ENCODE measurements at regions not wholly inside any gene's neighbourhood (a gene's known extent, or its start where the extent isn't known, plus 50 kb on each side); places are given as distances from the start of the nearest gene placed in this dataset.

DNA sequence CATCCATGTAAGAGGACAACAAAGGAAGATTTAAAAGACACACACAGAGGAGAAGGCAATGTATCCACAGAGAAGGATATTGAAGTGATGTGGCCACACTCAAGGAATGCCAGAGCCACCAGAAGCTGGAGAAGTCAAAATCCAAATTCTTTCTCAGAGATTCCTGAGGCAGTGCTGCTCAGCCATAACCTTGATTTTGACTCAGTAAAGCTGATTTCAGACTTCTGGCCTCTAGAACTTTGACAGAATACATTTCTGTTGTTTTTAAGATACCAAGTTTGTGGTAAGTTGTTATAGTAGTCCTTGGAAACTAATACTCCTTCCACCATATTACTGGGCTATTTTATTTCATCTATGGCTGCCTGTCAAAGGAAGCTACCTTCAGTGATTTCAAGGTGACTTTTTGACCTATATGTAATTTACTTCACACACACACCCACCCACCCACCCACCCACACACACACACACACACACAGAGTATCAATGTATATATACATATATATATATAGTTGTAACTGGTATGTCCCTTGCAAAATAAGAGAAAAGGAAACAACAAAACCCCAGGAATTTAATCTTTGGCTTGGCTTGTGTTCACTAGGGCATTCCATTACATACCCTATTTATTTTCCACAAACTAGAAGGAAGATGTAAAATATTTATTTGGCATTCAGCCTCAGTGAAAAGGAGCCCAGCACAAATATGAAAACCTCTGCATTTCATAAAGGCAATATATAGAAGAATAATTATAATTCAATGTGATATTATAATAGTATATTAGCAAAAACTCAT is 142.1 kb upstream of the PTGFR start:
- FAIRE-seq (no peak), DNase-seq (ENCODE audit: insufficient read length, low spot score) (no peak)

DNA sequence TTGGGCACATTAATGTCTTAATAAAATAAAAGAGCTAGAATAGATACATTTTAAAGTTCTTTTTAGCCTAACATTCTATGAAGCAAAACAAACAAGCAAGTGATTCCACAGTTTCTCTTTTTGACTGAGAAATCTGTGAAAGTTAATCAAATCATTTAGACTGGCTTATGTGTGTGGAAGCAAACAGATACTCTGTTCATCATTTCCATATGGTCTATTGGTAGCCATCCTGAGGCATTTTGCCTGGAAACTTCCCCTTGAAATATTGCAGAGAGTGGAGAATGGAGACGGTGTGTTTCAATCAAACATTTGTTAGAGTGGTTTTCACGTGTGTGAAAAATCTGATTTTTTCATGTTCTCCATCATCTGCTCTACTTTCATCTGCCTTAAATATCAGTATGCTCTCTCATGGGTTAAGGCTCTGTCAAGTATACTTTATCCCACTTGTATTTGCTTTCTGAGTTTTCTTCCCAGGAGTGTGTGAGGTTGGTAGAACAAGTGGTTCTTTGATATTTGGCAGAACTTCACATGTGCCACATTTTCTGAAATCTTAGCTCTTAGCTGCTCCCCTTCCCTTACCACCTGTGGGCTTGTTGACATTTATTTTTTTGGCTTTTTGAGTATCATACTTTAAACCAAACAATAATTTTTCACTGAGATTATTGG is 139.1 kb upstream of the PTGFR start:
- DNase-seq (ENCODE audit: insufficient read length, low spot score) (no peak), FAIRE-seq (no peak)

DNA sequence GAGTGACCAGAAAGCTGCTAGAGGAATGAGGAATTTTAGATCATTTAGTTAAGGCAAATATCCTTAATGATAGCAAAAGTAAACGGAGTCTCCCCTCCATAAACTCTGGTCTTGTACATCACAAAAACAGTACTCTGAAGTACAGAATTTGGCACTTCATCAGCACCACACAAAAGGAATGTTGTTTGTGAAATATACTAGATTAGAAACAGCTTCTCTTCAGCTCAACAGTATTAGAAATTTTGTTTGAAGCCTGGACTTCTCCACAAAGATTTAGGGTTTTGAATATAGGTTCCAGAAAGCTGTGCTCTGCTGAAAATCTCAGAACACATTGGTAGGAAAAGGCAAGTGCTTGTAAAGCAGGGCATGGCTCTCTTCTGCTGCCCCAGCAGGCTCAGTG is 135.1 kb upstream of the PTGFR start:
- FAIRE-seq, result no peak
- no peak for DNase-seq (ENCODE audit: insufficient read length, low spot score)

DNA sequence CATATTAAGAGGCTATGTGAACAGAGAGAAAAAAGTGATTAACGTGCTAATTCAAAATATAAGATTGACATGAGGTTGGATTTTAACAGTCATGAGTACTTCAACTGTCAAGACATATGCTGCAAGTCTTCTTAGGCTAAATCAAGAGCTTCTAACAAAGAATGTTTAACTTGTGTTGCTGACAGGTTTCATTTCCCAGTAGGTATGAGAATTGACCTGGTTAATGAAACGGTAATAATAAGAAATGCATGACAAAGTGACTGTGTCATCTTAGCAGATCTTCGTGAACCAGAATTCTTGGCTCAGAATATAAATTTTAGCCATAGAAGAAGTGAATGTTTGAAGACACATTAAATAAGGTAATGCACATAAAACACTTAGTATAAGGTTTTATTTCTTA is 132.6 kb upstream of the PTGFR start:
- no peak for DNase-seq (ENCODE audit: insufficient read length, low spot score)

DNA sequence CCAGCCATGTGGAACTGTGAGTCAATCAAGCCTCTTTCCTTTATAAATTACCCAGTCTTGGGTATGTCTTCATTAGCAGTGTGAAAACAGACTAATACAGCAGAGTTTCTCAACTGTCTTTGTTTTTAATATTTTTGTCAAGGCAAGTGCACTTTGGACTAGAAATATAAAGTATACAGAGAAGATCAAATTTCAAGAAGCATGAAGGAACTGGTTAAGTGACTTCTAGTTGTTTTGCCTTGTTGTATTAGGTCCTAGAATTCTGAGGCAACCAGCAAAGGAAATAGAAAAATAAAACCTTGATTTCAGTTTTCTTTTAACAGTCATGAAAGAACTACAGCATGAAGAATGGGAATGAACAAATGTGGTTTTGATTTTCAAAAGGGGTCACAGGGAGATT is 131.1 kb upstream of the PTGFR start:
- DNase-seq (ENCODE audit: insufficient read length, low spot score) (no peak), FAIRE-seq (no peak)

More for the DNA sequence above, 132.6 kb upstream of the PTGFR start:
- no peak for FAIRE-seq

DNA sequence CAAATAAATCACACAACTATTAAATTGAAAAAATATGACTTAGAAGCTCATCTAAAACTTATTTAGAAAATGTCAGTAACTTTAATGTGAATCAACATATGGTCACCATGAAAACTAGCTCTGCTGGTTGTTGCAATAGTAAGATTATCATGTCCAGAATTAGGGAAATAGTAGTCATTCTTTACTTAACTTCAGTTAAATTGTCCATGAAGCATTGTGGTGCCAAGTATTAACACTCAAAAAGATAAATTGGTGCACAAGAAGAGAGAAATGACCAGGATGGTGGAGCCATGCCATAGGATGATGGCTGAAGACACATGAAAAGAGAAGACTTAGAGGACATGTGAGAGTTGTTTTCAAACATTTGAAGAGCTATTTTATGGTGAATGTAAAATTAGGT is 130.2 kb upstream of the PTGFR start:
- FAIRE-seq, result no peak
- DNase-seq (ENCODE audit: insufficient read length, low spot score), result no peak

DNA sequence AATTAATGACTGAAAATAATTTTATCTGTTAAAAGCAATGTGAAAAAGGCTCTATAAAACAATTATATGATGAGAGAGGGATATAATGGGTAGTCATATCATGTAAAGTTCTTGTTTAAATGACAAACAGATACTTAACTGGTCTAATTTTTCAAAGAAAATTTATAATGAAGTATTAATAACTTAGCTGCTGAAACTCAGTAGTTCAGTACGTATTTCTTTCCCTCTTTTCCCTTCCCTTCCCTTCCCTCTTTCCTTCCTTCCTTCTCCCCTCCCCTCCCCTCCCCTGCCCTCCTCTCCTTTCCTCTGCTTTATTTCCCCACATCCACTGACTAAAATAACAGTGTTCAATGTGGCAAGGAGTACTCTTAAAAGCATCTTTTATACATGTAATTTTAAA is 123.1 kb upstream of the PTGFR start:
- FAIRE-seq (no peak), DNase-seq (ENCODE audit: insufficient read length, low spot score) (no peak)

DNA sequence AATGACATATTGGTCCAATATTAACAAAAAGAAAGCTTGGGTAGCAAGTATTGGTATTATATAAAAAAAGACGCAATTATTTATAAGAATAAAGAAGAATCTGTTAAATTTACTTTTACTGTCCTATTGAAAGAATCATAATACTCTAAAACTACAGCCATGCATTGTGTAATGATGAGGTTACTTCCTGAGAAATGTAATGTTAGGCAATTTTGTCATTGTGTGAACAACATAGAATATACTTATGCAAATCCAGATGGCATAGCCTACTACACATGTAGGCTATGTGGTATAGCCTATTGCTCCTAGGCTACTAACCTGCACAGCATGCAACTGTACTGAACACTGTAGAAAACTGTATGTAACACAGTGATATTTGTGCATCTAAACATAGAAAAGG is 121.2 kb upstream of the PTGFR start:
- FAIRE-seq (no peak), DNase-seq (ENCODE audit: insufficient read length, low spot score) (no peak)

DNA sequence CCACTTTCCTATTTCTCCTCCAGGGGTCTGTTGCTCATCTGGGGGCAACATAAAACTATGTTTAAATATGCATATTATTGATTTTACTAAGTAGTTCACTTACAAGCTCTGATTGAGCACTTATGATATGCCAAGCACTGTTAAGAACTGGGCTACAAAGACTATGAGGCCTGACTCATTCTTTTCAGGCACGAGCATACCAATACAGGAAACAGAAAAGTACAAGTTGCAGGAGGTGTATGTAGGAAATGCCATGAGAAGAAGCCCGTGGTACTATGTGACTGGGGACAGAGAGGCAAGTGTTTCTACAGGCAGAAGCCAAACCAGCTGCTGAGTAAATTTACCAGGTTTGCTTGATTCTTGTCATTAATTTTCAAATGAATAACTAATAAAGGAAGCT is 120.4 kb upstream of the PTGFR start:
- DNase-seq (ENCODE audit: insufficient read length, low spot score) (no peak), FAIRE-seq (no peak)

DNA sequence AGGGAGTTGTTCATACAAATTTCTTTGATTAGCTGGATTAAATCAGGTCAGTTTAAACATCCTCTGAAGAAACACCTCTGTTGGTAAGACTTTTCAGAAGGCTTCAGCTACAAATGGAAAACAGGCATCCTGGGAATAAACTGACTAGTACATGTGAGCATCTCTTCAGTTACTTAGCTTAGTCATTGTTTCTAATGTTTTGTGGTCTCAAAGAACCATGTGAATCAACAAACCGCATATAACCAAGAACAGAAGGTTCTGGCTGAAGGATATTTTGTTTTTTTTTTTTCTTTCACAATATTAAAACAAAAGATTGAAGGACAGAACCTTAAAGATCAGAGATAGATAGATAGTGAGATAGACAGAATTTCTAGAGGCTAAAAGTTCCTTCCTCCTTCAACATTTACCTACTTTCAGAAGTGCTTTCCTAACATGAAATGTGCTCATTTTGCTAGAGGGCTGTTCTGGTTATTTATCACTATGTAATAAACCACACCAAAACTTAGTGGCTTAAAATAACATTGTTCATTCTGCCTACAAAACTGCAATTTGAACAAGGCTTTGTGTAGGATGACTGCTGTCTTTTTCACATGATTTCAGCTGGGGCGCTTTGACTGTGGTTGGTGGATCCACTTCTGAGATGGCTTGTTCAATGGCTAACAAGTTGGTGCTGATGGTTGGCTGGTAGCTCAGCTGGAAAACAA is 119.8 kb upstream of the PTGFR start:
- no peak for FAIRE-seq

DNA sequence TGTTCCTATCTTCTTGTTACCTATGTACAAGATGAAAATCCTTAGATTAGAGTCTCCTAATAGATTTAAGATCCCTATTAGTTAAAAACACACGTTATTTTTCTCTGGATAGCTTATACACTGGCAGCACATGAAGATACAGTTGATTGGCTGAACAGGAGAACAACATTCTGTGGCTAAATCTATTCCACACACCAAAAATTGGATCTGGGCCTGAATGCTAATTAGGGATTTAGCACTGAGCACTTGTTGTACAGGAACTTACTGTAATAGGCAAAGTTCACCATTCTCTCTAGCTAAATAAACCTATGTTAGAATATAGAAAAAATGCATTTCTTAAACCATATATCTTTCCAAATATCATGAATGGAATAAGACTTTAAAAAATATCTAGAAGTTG is 117.1 kb upstream of the PTGFR start:
- DNase-seq (ENCODE audit: insufficient read length, low spot score) (no peak), FAIRE-seq (no peak)

More for the DNA sequence above, 119.8 kb upstream of the PTGFR start:
- DNase-seq (ENCODE audit: insufficient read length, low spot score), result no peak

DNA sequence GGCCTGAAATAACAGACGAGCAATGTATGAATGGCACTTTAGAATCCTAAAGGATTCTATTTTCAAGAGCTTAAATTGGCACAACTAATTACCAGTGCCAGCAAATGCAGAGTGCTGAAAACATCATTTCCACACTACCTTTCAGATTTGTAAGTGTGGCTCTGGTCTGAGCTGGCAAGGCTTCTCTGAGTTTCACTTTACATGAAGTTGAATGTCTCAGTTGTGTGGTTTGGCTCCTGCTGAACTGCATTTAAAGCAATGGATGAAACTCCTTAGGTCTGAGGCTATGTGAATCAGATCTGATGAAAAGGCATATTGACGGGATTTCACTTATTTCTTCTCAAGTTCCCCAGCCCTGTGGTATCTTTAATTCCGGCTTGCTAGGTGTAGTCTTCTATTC is 114.8 kb upstream of the PTGFR start:
- DNase-seq (ENCODE audit: insufficient read length, low spot score), result no peak
- FAIRE-seq, result no peak

DNA sequence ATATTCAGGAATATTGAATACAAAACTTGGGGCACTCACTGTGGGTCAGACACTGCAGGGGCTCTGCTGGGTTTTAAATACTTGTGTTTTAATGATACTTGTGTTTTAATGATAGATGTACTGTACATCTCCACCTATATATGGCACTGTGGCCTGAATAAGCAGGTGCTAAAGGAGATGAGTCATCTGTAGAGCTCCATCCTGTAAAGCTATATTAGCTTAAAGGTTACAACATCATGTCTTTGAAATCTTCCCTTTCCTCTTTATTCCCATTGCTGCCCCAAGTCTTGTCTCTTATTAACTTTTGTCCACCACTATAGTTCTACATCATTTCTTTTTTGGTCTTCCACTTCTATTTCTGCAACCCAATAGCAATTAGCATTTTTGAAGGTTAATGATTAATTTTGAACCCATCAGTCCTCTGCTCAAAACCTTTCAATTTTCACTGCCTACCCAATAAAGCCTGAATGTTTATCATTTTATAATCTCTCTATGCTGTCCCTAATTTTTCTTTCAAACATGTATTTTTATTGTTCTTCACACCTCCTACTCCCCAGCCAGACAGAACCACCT is 113.3 kb upstream of the PTGFR start:
- DNase-seq (ENCODE audit: insufficient read length, low spot score), result no peak
- no peak for FAIRE-seq

DNA sequence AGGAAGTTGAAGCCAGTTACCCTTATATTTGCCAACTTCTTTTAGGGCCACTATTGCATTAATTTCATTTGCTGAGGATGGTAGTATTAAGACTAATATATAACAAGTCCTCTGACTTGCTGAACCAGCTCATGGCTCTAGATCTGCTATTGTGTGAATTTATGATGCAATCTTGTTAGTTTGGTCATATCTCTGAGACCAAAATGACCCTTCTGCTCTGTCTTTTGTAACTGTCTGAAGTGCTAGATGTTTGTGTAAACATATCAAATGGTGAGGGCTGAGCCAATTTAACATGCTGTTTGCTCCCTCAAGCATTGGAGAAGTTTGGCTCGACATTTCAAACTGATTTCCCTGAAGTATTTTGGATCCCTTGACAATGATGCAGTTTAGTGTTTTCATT is 106.9 kb upstream of the PTGFR start:
- FAIRE-seq, result no peak

DNA sequence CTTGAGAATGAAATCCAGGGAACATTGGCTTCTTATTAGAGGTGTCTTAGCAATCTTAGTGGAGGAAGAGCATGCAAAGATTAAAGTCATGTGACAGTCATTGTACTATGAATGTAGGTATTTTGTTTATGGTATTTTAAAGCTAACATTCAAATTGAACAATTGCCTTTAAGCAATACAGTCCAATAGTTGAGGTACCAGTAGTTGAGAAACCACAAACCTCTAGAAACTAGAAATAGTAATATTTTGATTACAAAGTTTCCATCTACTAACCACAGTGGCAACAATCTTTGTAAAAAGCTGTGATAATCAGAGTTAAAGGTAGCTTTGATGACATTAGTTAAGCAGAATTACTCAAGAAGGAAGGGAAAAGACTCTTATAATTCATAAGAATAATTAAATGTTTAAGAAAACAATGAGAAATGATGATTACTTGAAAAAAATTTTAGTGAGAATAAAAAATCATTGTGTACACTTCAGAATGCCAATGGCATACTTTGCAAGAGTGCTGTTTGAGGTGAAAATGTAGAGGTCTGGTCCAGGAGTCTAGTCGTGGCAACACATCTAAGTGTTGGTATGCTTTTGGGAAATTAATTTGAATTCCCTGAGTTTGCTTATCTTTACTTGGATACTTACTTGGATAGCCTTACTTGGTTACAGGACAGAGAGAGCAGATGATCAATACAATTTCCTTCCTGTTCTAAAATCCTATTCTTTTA is 104.9 kb upstream of the PTGFR start:
- FAIRE-seq (no peak), DNase-seq (ENCODE audit: insufficient read length, low spot score) (no peak)

More for the DNA sequence above, 106.9 kb upstream of the PTGFR start:
- no peak for DNase-seq (ENCODE audit: insufficient read length, low spot score)

DNA sequence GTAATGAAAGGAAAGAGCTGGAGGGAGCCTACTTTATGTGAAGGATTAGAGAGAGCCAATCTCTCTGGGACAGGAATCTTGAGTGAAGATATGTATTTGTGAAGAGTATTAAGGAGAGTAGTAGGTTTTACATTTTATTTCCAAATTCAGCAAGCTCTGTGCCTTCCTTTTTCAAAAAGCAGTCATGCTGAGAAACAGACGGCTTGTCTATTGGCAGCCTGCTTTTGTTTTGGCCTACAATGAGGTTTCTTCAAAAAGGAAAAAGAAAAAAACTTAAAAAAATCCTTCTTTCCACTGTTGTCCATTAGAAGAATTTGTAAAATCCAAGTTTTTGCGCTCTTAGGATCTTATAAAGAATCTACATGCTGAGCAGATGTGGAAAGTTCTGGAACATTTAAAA is 103.6 kb upstream of the PTGFR start:
- DNase-seq (ENCODE audit: insufficient read length, low spot score) (no peak), FAIRE-seq (no peak)

DNA sequence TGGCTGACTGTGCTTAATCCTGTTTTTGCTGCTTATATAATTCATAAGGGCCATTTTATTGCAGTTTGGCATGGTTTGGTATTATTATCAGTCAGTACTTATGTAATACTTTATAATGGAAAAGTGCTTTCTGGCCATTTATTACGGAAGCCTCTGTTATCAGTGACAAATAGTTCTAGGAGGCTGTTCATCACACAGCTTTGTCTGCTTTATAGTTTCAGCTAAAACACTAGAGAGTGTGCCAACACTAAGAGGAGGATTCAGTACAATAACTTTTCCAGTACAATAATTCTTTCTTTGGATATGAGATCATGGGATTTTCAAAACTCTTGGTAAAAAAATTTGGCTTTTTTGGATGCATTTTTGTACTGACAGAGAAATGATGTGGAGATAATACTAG is 102.9 kb upstream of the PTGFR start:
- FAIRE-seq, result no peak
- DNase-seq (ENCODE audit: insufficient read length, low spot score), result no peak

DNA sequence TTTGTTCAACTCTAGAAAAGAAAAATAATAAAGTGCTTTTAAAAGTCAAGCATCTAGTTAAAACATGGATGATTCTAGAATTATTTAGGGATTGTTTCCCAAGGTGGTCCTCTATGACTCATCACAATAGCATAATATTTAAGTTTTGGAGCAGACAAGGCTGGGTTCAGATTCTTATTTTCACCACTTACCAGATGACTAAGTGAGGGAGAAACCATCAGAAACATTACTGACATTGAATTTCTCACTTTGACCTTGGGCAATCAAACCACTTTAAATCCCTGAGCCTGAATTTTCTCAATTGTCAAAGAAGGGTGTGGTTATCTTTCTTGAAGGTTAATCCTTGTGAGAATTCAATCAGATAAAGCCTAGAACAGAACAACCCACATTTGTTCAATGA is 102.5 kb upstream of the PTGFR start:
- FAIRE-seq, result no peak
- no peak for DNase-seq (ENCODE audit: insufficient read length, low spot score)

DNA sequence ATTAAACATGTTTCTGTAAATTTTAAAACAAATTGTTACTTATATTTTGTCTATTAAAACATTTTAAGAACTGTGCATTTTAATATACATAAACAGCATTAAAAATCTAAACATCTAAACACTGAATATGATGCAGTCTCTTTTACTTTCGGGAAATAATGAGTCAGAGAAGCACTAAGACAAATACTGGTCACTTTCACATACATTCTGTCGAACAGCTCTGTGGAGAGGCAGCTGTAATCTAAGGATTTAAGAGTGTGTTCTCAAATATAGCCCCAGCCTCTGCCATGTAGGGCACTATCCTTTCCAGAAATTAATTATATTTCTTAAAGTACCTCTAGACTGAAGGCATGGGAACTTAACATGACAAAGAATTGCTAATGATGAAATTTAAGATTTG is 89.6 kb upstream of the PTGFR start:
- FAIRE-seq (no peak), DNase-seq (ENCODE audit: insufficient read length, low spot score) (peak; percentile 0)

DNA sequence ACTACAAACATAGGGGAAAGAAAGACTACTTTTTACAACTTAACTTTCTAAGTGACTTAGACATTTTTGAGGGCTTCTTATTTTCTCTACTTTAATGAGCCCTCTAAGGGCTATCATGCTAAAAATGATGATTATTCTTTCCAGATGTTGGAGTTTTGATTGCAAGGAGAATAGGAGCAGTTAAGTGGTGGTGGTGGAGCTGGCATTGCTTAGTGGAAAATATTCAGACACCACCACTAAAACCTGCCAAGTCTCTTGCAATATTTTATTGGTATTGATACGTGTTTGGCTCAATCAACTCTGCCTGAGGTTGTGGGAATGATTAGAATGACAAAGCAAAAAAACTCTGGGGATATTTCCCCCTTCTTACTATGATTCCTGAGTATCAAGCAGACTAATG is 82.6 kb upstream of the PTGFR start:
- FAIRE-seq (no peak), DNase-seq (ENCODE audit: insufficient read length, low spot score) (no peak)

DNA sequence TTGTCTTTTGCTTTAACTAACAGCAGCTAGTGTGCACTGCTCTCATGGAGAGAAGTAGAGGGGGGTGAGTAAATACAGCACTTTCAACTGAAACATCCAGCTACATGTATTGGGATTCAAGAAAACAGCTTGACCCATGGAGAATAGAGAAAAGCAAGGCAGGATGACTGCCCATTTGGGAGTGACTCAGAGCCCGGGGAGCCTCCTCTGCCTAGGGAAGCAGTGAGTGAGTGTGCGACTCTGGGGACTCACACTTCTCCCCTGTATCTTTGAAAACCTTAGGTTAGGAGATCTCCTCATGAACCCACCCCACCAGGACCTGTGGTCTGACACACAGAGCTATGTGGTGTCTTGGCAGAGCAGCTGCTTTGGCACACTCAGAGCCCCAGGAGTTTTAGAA is 82.0 kb upstream of the PTGFR start:
- FAIRE-seq (no peak), DNase-seq (ENCODE audit: insufficient read length, low spot score) (no peak)
